SK-N-SH (cell line): ENCODE measurements at regions not wholly inside any gene's neighbourhood (a gene's known extent, or its start where the extent isn't known, plus 50 kb on each side); places are given as distances from the start of the nearest gene placed in this dataset.

Experiments
- CTCF ChIA-PET: fragments of 300-600, 350-600 bp; formaldehyde crosslinking; extraction: SDS; loops from one replicate; lab custom pipeline; 2021; lab: Yijun Ruan, JAX
- POLR2A ChIA-PET: fragments of 350-600 bp; sonication (Branson Sonifier 250); formaldehyde crosslinking; extraction: SDS; loops from one replicate; lab custom pipeline; 2020; ENCODE audit warnings: antibody characterized with exemption, inconsistent platforms; lab: Yijun Ruan, JAX
- DNase-seq: peaks from one replicate; pipeline ENCODE4 v3.0.0; 2012
- H2AFZ ChIP-seq: fragments of 200-600 bp; sonication (generic); 2 replicates; pipeline ENCODE4 v1.8.1; 2016; ENCODE audit warnings: antibody characterized with exemption, mild to moderate bottlenecking, low read depth
- H3F3A ChIP-seq: fragments of 200-600 bp; sonication (generic); replicated peaks from 2 replicates; pipeline ENCODE3; 2016; ENCODE audit warnings: antibody characterized with exemption, mild to moderate bottlenecking; ENCODE audit not compliant: insufficient read depth
- H3K27ac ChIP-seq, 2 experiments: fragments of 200-500 bp in 1 of 2; fragments of 200-600 bp in 1 of 2; sonication (Bioruptor generic) in 1 of 2; sonication (generic), shearing (Covaris generic) in 1 of 2; 2 replicates each; pipeline versions ENCODE4 v1.5.1 to v1.6.1; 2014 to 2016; ENCODE audit warnings: low read depth in 2 of 2, inconsistent platforms in 1 of 2, low read length in 1 of 2, mild to moderate bottlenecking in 1 of 2, mixed read lengths in 1 of 2
- H3K27me3 ChIP-seq: fragments of 200-600 bp; sonication (generic), shearing (Covaris generic); 2 replicates; pipeline ENCODE4 v1.6.1; 2016; ENCODE audit warnings: mixed run types; ENCODE audit not compliant: insufficient read depth
- H3K36me3 ChIP-seq, 2 experiments: fragments of 200-500 bp in 1 of 2; fragments of 200-600 bp in 1 of 2; sonication (Bioruptor generic) in 1 of 2; sonication (generic) in 1 of 2; replicated peaks in 1 of 2; 2 replicates each; pipeline versions ENCODE3 to v1.5.1; 2014 to 2016; ENCODE audit warnings: low read length in 1 of 2, mild to moderate bottlenecking in 1 of 2; ENCODE audit not compliant: insufficient read depth in 2 of 2, control insufficient read depth in 1 of 2
- H3K4me1 ChIP-seq, 2 experiments: fragments of 200-500 bp in 1 of 2; fragments of 200-600 bp in 1 of 2; sonication (Bioruptor generic) in 1 of 2; sonication (generic), shearing (Covaris generic) in 1 of 2; 2 replicates each; pipeline versions ENCODE4 v1.5.1 to v1.6.1; 2014 to 2016; ENCODE audit warnings: low read depth in 1 of 2, low read length in 1 of 2, mixed run types in 1 of 2; ENCODE audit not compliant: insufficient read depth in 2 of 2, control insufficient read depth in 1 of 2
- H3K4me2 ChIP-seq: fragments of 200-600 bp; sonication (generic), shearing (Covaris generic); 2 replicates; pipeline ENCODE4 v1.6.1; 2017; ENCODE audit warnings: mixed run types
- H3K4me3 ChIP-seq, 2 experiments: fragments of 200-500 bp in 1 of 2; fragments of 200-600 bp in 1 of 2; sonication (Bioruptor generic) in 1 of 2; sonication (generic), shearing (Covaris generic) in 1 of 2; 2 replicates each; pipeline versions ENCODE4 v1.5.1 to v1.8.1; 2014 to 2016; ENCODE audit warnings: low read depth in 2 of 2, inconsistent platforms in 1 of 2, low read length in 1 of 2, mild to moderate bottlenecking in 1 of 2, mixed read lengths in 1 of 2, moderate library complexity in 1 of 2
- H3K79me2 ChIP-seq: fragments of 200-600 bp; sonication (generic); 2 replicates; pipeline ENCODE4 v1.8.1; 2017; ENCODE audit warnings: mild to moderate bottlenecking; ENCODE audit not compliant: insufficient read depth
- H3K9ac ChIP-seq: fragments of 200-600 bp; sonication (generic); 2 replicates; pipeline ENCODE4 v1.6.1; 2017; ENCODE audit warnings: mixed run types
- H3K9me2 ChIP-seq: fragments of 200-600 bp; sonication (generic); 2 replicates; pipeline ENCODE4 v1.6.1; 2017; ENCODE audit warnings: mixed run types
- H3K9me3 ChIP-seq: fragments of 200-600 bp; sonication (generic); 2 replicates; pipeline ENCODE4 v1.6.1; 2017; ENCODE audit warnings: mixed run types, mild to moderate bottlenecking, moderate library complexity
- H4K20me1 ChIP-seq: fragments of 200-600 bp; sonication (generic); 2 replicates; pipeline ENCODE4 v1.6.1; 2017; ENCODE audit warnings: mild to moderate bottlenecking, mixed run types; ENCODE audit not compliant: insufficient read depth
- CHD2 ChIP-seq: fragments of 150-350 bp; IDR thresholded peaks from 2 replicates; pipeline ENCODE4 v1.6.1; 2018; ENCODE audit warnings: low read length; ENCODE audit not compliant: partially characterized antibody
- EP300 ChIP-seq, 2 experiments: IDR thresholded peaks; 2 replicates each; pipeline versions ENCODE4 v1.4.0 to v1.6.1; 2012; ENCODE audit warnings: borderline replicate concordance in 1 of 2, low read depth in 1 of 2, low read length in 1 of 2
- EZH2phosphoT487 ChIP-seq: fragments of 200-600 bp; sonication (generic); IDR thresholded peaks from 2 replicates; pipeline ENCODE4 v1.6.1; 2017; ENCODE audit warnings: low read depth, mixed run types, mild to moderate bottlenecking, antibody characterized with exemption, moderate library complexity, borderline replicate concordance
- FOXJ3 ChIP-seq: sonication (generic); formaldehyde crosslinking; IDR thresholded peaks from 2 replicates; pipeline ENCODE4 v1.5.1; 2020; ENCODE audit warnings: mild to moderate bottlenecking, missing genetic modification reagents
- GABPA ChIP-seq: IDR thresholded peaks from 2 replicates; pipeline ENCODE4 v1.4.0; 2012; ENCODE audit warnings: low read depth, mild to moderate bottlenecking
- GATA2 ChIP-seq: sonication (generic); formaldehyde crosslinking; IDR thresholded peaks from 2 replicates; pipeline ENCODE4 v1.5.0; 2020; ENCODE audit warnings: mild to moderate bottlenecking, missing genetic modification reagents
- MEF2A ChIP-seq: IDR thresholded peaks from 2 replicates; pipeline ENCODE4 v1.4.0; 2012; ENCODE audit warnings: low read depth, borderline replicate concordance
- NRF1 ChIP-seq: IDR thresholded peaks from 2 replicates; pipeline ENCODE4 v1.6.1; 2012; ENCODE audit warnings: low read depth, mild to moderate bottlenecking, low read length
- RCOR1 ChIP-seq: fragments of 150-350 bp; IDR thresholded peaks from 2 replicates; pipeline ENCODE4 v1.6.1; 2017; ENCODE audit warnings: antibody characterized with exemption, low read length
- SIN3A ChIP-seq: IDR thresholded peaks from 2 replicates; pipeline ENCODE4 v1.6.1; 2012; ENCODE audit warnings: low read depth, mild to moderate bottlenecking, low read length, moderate library complexity, borderline replicate concordance
- TAF1 ChIP-seq: IDR thresholded peaks from 2 replicates; pipeline ENCODE4 v1.6.1; 2012; ENCODE audit warnings: low read depth, mild to moderate bottlenecking, low read length, moderate library complexity, borderline replicate concordance
- YY1 ChIP-seq: IDR thresholded peaks from 2 replicates; pipeline ENCODE4 v1.4.0; 2012; ENCODE audit warnings: low read depth, mild to moderate bottlenecking
- WGBS: methylation state at CpG from one replicate; pipeline ENCODE4 v1.1.6; 2017; ENCODE audit warnings: low lambda C conversion rate; 5-methylcytosine and 5-hydroxymethylcytosine counted together
- TF ChIP-seq, protein P1 (sequence below): IDR thresholded peaks from 2 replicates; pipeline ENCODE4 v1.4.0; 2012; ENCODE audit warnings: low read depth, borderline replicate concordance
- TF ChIP-seq, protein P2 (sequence below): IDR thresholded peaks from 2 replicates; pipeline ENCODE4 v1.4.0; 2012; ENCODE audit warnings: low read depth, borderline replicate concordance
- TF ChIP-seq, protein P3 (sequence below): IDR thresholded peaks from 2 replicates; pipeline ENCODE4; 2012
- TF ChIP-seq, protein P4 (sequence below): fragments of 200-600 bp; sonication (generic); IDR thresholded peaks from 2 replicates; pipeline ENCODE4 v1.6.1; 2017; ENCODE audit warnings: antibody characterized with exemption, mild to moderate bottlenecking, moderate library complexity
- TF ChIP-seq, protein P5 (sequence below): fragments of 150-350 bp; IDR thresholded peaks from 2 replicates; pipeline ENCODE4 v1.6.1; 2017; ENCODE audit warnings: antibody characterized with exemption, low read length, low read depth, borderline replicate concordance
- TF ChIP-seq, protein P6 (sequence below): fragments of 150-350 bp; IDR thresholded peaks from 2 replicates; pipeline ENCODE4 v1.6.1; 2016; ENCODE audit warnings: mild to moderate bottlenecking, low read depth, low read length
- TF ChIP-seq, protein P7 (sequence below): IDR thresholded peaks from 2 replicates; pipeline ENCODE4 v1.4.0; 2012; ENCODE audit warnings: low read depth

DNA sequence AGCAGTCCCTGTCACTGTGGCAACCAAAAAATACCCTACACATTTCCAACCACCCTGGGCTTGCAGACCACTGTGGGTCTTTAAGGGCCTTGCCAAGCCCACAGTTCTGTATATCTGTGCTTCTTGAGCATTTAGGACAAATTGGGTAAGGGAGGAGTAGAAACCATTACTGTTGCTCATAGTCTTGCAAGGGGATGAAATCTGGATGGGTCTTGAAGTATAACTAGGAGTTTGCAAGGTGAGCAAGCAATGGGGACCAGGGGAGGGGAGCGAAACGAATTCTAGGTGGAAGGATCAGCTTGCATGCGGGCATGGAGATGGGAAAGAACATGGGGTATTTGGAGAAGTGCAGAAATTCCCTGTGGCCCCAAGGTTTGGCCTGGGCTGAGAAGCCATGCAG lies 202.9 kb downstream of the RAB11FIP4 start:
- Histone ChIP-seq H3F3A (peaks cover 34% of the 10 kb centered on the region), H3K9me2 (no peaks in the 10 kb centered on the region), H3K9me3 (no peaks in the 10 kb centered on the region), H2AFZ (no peak overlapping the region), H3K4me3 (no peak overlapping the region), H3K27ac (peak overlapping the region; percentile 75 to 93), H3K27me3 (no peaks in the 10 kb centered on the region), H3K9ac (0 out of 2 replicates have a peak overlapping the region, but pooled peaks have one; percentile 22), H3K4me1 (peaks cover 8 to 43% of the 10 kb centered on the region in 2 experiments; a peak in 3 of 4 replicates), H4K20me1 (no peaks in the 10 kb centered on the region), H3K36me3 (peaks cover 0 to 8% of the 10 kb centered on the region in 2 experiments), H3K79me2 (no peaks in the 10 kb centered on the region), H3K4me2 (peak overlapping the region; percentile 23; the same call in 1 of the 2 replicates)
- WGBS: 97% methylated on average over 3 of the region's 3 CpGs
- CTCF ChIA-PET: interaction anchor here (0.6 to 1.5 kb wide), 2 partner anchors 36 to 139 kb away, joined by 3 read pairs; no protein-coding TSS in a partner anchor
- TF ChIP-seq, protein P1, sequence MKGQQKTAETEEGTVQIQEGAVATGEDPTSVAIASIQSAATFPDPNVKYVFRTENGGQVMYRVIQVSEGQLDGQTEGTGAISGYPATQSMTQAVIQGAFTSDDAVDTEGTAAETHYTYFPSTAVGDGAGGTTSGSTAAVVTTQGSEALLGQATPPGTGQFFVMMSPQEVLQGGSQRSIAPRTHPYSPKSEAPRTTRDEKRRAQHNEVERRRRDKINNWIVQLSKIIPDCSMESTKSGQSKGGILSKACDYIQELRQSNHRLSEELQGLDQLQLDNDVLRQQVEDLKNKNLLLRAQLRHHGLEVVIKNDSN: no peak
- TF ChIP-seq, protein P2, sequence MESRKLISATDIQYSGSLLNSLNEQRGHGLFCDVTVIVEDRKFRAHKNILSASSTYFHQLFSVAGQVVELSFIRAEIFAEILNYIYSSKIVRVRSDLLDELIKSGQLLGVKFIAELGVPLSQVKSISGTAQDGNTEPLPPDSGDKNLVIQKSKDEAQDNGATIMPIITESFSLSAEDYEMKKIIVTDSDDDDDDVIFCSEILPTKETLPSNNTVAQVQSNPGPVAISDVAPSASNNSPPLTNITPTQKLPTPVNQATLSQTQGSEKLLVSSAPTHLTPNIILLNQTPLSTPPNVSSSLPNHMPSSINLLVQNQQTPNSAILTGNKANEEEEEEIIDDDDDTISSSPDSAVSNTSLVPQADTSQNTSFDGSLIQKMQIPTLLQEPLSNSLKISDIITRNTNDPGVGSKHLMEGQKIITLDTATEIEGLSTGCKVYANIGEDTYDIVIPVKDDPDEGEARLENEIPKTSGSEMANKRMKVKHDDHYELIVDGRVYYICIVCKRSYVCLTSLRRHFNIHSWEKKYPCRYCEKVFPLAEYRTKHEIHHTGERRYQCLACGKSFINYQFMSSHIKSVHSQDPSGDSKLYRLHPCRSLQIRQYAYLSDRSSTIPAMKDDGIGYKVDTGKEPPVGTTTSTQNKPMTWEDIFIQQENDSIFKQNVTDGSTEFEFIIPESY: no peak
- TF ChIP-seq FOXJ3 (CRISPR knock-in tag): no peak
- TF ChIP-seq TAF1: no peak
- no peak for TF ChIP-seq NRF1
- TF ChIP-seq MEF2A: no peak
- TF ChIP-seq, protein P3, sequence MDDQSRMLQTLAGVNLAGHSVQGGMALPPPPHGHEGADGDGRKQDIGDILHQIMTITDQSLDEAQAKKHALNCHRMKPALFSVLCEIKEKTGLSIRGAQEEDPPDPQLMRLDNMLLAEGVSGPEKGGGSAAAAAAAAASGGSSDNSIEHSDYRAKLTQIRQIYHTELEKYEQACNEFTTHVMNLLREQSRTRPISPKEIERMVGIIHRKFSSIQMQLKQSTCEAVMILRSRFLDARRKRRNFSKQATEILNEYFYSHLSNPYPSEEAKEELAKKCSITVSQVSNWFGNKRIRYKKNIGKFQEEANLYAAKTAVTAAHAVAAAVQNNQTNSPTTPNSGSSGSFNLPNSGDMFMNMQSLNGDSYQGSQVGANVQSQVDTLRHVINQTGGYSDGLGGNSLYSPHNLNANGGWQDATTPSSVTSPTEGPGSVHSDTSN: no peak
- no peak for TF ChIP-seq GATA2 (CRISPR knock-in tag)
- TF ChIP-seq, protein P4, sequence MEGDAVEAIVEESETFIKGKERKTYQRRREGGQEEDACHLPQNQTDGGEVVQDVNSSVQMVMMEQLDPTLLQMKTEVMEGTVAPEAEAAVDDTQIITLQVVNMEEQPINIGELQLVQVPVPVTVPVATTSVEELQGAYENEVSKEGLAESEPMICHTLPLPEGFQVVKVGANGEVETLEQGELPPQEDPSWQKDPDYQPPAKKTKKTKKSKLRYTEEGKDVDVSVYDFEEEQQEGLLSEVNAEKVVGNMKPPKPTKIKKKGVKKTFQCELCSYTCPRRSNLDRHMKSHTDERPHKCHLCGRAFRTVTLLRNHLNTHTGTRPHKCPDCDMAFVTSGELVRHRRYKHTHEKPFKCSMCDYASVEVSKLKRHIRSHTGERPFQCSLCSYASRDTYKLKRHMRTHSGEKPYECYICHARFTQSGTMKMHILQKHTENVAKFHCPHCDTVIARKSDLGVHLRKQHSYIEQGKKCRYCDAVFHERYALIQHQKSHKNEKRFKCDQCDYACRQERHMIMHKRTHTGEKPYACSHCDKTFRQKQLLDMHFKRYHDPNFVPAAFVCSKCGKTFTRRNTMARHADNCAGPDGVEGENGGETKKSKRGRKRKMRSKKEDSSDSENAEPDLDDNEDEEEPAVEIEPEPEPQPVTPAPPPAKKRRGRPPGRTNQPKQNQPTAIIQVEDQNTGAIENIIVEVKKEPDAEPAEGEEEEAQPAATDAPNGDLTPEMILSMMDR: no peak
- TF ChIP-seq EZH2phosphoT487: no peak
- TF ChIP-seq, protein P5, sequence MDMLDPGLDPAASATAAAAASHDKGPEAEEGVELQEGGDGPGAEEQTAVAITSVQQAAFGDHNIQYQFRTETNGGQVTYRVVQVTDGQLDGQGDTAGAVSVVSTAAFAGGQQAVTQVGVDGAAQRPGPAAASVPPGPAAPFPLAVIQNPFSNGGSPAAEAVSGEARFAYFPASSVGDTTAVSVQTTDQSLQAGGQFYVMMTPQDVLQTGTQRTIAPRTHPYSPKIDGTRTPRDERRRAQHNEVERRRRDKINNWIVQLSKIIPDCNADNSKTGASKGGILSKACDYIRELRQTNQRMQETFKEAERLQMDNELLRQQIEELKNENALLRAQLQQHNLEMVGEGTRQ: no peak
- TF ChIP-seq, protein P6, sequence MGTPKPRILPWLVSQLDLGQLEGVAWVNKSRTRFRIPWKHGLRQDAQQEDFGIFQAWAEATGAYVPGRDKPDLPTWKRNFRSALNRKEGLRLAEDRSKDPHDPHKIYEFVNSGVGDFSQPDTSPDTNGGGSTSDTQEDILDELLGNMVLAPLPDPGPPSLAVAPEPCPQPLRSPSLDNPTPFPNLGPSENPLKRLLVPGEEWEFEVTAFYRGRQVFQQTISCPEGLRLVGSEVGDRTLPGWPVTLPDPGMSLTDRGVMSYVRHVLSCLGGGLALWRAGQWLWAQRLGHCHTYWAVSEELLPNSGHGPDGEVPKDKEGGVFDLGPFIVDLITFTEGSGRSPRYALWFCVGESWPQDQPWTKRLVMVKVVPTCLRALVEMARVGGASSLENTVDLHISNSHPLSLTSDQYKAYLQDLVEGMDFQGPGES: no peak
- TF ChIP-seq RCOR1: no peak
- no peak for TF ChIP-seq CHD2
- TF ChIP-seq, protein P7, sequence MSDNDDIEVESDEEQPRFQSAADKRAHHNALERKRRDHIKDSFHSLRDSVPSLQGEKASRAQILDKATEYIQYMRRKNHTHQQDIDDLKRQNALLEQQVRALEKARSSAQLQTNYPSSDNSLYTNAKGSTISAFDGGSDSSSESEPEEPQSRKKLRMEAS: no peak
- TF ChIP-seq SIN3A: no peak
- no peak for TF ChIP-seq GABPA
- TF ChIP-seq YY1: no peak
- TF ChIP-seq EP300 (IDR thresholded peaks at IDR 0.05; ENCODE audit: borderline replicate concordance in 1 of 2, low read depth in 1 of 2, low read length in 1 of 2): no peak
- DNase-seq: no peak
- POLR2A ChIA-PET: no interaction called here
